ENCODE measurements at regions not wholly inside any gene's neighbourhood (a gene's known extent, or its start where the extent isn't known, plus 50 kb on each side); places are given as distances from the start of the nearest gene placed in this dataset.

DNA sequence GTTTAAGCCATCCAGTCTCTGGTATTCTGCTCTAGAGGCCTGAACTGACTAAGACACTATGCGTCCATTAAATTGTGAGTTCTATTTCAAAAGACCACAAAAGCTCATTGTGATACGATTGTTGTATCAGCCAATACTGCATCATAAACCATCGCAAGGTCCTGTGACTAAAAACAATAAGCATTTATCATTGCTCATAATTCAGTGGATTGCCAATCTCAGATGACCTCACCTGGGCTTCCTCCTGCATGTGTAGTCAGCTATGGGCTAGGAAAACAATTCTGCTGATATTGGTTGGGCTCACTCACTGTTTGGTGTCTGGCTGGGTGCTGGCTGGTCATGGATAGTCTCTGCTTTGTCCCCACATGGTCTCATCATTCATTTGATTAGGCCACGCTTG lies 592.7 kb upstream of the BTBD3 start:
- DNase-seq: no peak
- H3K27ac Mint-ChIP-seq: no peak overlapping the region
- no peaks in the 10 kb centered on the region for H3K4me1 Mint-ChIP-seq
- peaks cover 23% of the 10 kb centered on the region for H3K9me3 Mint-ChIP-seq
- no peaks in the 10 kb centered on the region for H3K36me3 Mint-ChIP-seq
- no peaks in the 10 kb centered on the region for H3K27me3 Mint-ChIP-seq
- CTCF ChIA-PET: interaction anchor here (0.6 kb wide), 1 partner anchor 22 kb away, joined by 3 read pairs; no protein-coding TSS in a partner anchor
- H3K4me3 Mint-ChIP-seq: no peak overlapping the region

DNA sequence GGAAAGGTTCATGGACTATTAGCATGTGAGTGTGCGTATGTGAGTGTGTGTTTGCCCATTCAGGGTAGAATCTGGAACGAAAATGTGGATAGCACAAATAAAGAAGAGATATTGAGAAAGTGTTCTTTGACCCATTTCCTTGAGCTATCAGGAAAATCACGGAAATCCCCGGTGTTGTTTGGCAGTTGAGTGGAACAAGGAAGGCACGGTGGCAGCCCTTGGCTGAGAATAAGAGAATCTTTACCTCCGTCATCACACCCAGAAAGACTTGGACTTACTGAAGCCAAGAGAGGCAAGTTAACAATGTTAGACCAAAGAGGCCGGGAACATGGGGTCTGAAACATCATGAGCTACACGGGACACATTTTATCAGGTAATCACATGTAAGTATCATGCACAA lies 588.9 kb upstream of the BTBD3 start:
- H3K4me3 Mint-ChIP-seq: no peak overlapping the region
- no peaks in the 10 kb centered on the region for H3K36me3 Mint-ChIP-seq
- no peaks in the 10 kb centered on the region for H3K27me3 Mint-ChIP-seq
- H3K27ac Mint-ChIP-seq: no peak overlapping the region
- no peak for DNase-seq
- H3K9me3 Mint-ChIP-seq: peaks cover 25% of the 10 kb centered on the region
- H3K4me1 Mint-ChIP-seq: no peaks in the 10 kb centered on the region
- CTCF ChIA-PET: no interaction called here

DNA sequence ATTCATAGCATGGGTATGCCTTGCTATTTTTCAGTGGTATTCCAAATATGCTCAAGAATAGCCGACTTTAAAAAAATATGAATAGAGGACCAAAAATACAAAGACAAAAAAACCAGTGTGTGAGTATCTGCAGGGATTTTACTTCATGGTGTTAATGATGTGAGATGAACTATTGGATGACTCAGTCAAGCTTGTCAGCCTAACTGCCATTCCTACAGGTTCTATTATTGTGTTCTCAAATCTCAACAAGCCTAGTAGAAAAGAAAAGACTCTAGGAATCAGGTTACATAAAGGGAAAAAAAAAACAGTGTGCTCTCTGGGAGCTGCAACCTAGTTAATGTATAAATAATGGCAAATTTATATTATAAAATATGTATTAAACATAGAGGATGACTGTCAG lies 588.4 kb upstream of the BTBD3 start:
- DNase-seq: no peak
- H3K9me3 Mint-ChIP-seq: peaks cover 24% of the 10 kb centered on the region
- no peak overlapping the region for H3K27ac Mint-ChIP-seq
- CTCF ChIA-PET: no interaction called here
- H3K36me3 Mint-ChIP-seq: no peaks in the 10 kb centered on the region
- H3K27me3 Mint-ChIP-seq: no peaks in the 10 kb centered on the region
- no peak overlapping the region for H3K4me3 Mint-ChIP-seq
- H3K4me1 Mint-ChIP-seq: no peaks in the 10 kb centered on the region

DNA sequence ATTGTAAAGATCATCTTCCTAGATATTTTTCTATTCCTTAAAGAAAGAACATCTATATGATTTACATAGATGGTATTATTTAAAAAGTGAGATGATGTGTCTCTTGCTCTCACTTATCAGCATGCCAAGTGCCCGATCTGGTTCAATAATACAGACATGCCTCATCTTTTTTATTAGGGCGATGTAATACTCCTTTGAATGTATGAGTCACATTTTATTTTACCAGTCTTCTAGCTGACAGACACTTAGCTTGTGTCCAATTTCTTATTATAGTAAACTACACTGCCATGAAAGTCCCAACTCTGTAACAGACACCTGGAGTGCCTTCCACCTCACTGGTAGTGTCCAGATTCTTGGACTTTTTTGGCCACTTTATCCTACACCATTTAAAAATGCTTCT lies 586.6 kb upstream of the BTBD3 start:
- Mint-ChIP-seq H3K36me3 (no peaks in the 10 kb centered on the region), H3K27me3 (no peaks in the 10 kb centered on the region), H3K9me3 (peaks cover 17% of the 10 kb centered on the region), H3K27ac (no peak overlapping the region), H3K4me3 (no peak overlapping the region), H3K4me1 (no peaks in the 10 kb centered on the region)
- CTCF ChIA-PET: no interaction called here
- DNase-seq: no peak

DNA sequence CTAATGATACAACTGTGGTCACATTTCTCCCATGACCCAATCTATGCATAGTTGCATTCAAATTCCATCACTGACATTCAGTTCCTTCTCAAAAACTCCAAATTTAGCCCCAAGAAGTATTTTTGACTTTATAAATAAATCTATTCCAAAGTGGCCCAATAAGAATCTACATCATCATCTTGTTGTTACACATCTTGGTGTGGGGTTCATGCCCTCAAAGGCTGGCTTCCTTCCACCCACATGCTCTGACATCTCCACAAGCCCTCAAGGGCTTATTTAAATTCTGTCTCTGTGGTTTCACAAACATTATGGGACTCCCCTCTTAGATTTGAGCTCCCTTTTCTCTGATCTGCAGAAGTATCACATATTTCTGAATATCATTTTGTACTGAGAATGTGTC lies 585.3 kb upstream of the BTBD3 start:
- DNase-seq: no peak
- CTCF ChIA-PET: no interaction called here
- Mint-ChIP-seq H3K9me3 (peaks cover 12% of the 10 kb centered on the region), H3K27me3 (no peaks in the 10 kb centered on the region), H3K4me3 (no peak overlapping the region), H3K36me3 (no peaks in the 10 kb centered on the region), H3K27ac (no peak overlapping the region), H3K4me1 (no peaks in the 10 kb centered on the region)

DNA sequence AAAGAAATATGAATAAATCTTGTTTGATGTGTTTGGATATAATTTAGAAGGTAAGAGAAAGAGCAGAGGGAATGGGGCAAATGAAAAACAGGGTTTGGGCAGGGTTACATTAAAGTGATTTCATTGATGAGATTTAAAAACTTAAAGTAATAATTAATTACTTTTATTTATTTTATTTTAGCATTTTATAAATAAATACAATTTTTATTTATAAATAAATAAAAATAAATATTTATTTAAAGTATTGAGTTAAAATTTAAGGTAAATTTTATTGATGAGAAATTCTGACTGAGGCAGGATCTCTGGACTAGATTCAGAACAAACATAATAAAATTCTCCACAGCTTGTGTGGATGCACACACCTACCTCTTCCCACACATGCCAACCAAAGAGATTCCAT lies 584.1 kb upstream of the BTBD3 start:
- H3K4me1 Mint-ChIP-seq: no peaks in the 10 kb centered on the region
- CTCF ChIA-PET: no interaction called here
- no peak overlapping the region for H3K4me3 Mint-ChIP-seq
- no peaks in the 10 kb centered on the region for H3K36me3 Mint-ChIP-seq
- no peak overlapping the region for H3K27ac Mint-ChIP-seq
- peaks cover 17% of the 10 kb centered on the region for H3K9me3 Mint-ChIP-seq
- no peak for DNase-seq
- H3K27me3 Mint-ChIP-seq: no peaks in the 10 kb centered on the region

DNA sequence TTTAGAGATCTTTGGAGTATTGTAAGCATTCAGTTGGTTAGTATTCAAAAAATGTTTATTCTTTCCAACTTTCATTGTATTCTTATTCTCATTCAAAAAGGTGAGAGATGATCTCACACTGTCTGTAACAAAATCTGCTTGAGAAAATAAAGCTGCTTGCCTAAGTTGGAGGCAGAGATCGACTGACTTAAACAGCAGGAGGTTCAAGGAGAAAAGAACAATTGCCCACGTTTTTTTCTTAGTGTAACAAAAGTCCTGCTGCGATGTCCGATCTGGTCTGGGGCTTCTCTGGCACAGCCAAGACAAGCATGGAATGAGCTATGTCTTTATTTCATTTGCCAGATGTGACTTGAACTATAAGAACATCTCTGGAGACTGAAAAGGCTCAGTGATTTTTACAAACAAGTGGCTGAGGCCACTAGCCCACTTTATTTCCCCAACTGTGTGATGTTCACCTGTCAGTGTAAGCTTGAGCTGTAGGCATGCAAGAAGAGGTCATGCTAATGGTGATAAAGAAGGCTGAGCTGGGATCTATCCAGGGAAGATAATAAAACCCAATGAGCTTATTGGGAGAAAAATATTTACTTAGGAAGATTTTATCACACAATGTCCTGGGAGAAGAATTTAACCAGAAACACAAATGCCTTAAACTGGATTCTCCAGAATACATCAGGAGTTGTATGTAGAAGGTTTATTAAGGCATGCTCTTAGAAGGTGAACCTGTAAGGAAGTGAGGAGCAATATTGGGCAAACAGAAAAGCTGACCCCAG lies 580.1 kb upstream of the BTBD3 start:
- no peaks in the 10 kb centered on the region for H3K36me3 Mint-ChIP-seq
- H3K27me3 Mint-ChIP-seq: no peaks in the 10 kb centered on the region
- H3K4me3 Mint-ChIP-seq: no peak overlapping the region
- no peaks in the 10 kb centered on the region for H3K4me1 Mint-ChIP-seq
- peaks cover 9% of the 10 kb centered on the region for H3K9me3 Mint-ChIP-seq
- CTCF ChIA-PET: no interaction called here
- no peak overlapping the region for H3K27ac Mint-ChIP-seq
- DNase-seq: no peak

DNA sequence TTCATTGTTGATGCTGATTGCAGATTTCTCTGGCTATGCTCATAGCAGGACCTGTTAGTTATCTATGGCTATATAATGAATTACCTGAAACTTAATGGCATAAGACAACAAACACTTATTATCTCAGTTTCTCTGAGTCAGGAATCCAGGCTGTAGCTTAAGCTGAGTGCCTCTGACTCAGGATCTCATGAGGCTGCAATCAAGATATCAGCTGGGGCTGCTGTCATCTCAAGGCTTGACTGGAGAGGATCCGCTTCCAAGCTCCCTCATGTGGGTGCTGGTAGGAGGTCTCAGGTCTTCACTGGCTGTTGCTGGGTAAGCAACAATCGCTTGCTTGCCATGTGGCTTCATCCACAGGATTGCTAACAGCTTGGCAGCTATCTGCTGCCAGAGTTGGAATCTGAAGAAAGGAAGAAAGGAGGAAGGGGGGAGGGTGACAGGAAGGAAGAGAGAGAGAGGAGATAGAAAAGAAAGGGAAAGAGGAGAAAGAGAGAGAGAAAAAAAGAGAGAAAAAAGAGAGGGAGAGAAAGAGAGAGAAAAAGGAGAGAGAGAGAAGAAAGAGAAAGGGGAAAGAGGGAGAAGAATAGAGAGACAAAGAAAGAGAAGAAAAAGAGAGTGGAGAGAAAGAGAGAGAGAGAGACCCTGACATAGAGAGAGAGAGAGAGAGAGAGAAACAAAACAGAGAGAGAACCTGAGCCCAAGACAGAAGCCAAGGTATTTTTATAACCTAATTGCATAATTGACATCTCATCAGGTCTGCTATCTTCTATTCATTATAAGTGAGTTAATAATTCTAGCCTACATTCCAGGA lies 579.0 kb upstream of the BTBD3 start:
- H3K36me3 Mint-ChIP-seq: no peaks in the 10 kb centered on the region
- peaks cover 6% of the 10 kb centered on the region for H3K9me3 Mint-ChIP-seq
- CTCF ChIA-PET: interaction anchor here (0.7 kb wide), 1 partner anchor 1721 kb away, joined by 3 read pairs; no protein-coding TSS in a partner anchor
- no peaks in the 10 kb centered on the region for H3K4me1 Mint-ChIP-seq
- no peak overlapping the region for H3K4me3 Mint-ChIP-seq
- no peak overlapping the region for H3K27ac Mint-ChIP-seq
- DNase-seq: no peak
- no peaks in the 10 kb centered on the region for H3K27me3 Mint-ChIP-seq

DNA sequence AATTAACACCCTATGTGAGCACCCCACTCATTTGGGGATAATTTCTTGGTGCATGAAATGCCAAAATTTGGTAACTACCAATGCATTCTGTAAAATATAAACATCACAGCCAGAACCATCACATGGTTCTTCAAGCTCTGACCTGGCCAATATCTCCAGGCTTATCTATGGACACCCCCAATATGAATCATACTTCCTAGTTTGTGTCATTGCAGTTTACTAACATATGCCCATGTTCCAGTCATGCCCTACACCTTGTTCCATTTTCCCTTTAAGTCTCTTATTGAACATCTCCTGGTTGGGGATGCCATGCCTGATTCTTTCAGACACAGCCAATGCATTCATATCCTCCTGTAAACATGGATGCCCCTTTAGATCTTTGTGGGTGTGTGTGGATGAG lies 572.8 kb upstream of the BTBD3 start:
- Mint-ChIP-seq H3K4me3 (no peak overlapping the region), H3K27ac (no peak overlapping the region), H3K9me3 (peaks cover 2% of the 10 kb centered on the region), H3K4me1 (no peaks in the 10 kb centered on the region), H3K27me3 (no peaks in the 10 kb centered on the region), H3K36me3 (no peaks in the 10 kb centered on the region)
- DNase-seq: no peak
- CTCF ChIA-PET: no interaction called here

DNA sequence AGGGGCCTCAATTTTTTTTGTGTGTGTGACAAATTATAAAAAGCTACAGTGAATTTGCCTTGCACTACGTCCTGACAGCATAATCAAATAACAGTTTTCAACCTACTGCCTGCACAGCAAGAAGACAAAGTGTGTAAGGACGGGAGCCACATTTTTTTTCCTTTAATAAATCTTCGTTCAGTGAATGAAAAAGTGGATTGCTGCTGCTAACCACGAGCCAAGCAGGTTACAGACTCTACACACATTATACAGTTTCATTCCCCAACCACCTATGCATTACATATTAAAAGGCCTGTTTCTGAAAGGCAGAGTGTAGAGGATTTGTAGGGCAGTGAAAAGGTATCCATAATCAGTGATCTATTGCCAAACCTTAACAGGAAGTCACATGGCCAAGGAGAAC lies 570.0 kb upstream of the BTBD3 start:
- Mint-ChIP-seq H3K9me3 (peaks cover 6% of the 10 kb centered on the region), H3K4me1 (no peaks in the 10 kb centered on the region), H3K27ac (no peak overlapping the region), H3K36me3 (no peaks in the 10 kb centered on the region), H3K27me3 (no peaks in the 10 kb centered on the region), H3K4me3 (no peak overlapping the region)
- CTCF ChIA-PET: interaction anchor here (0.6 kb wide), 1 partner anchor 30 kb away, joined by 3 read pairs; no protein-coding TSS in a partner anchor
- no peak for DNase-seq

DNA sequence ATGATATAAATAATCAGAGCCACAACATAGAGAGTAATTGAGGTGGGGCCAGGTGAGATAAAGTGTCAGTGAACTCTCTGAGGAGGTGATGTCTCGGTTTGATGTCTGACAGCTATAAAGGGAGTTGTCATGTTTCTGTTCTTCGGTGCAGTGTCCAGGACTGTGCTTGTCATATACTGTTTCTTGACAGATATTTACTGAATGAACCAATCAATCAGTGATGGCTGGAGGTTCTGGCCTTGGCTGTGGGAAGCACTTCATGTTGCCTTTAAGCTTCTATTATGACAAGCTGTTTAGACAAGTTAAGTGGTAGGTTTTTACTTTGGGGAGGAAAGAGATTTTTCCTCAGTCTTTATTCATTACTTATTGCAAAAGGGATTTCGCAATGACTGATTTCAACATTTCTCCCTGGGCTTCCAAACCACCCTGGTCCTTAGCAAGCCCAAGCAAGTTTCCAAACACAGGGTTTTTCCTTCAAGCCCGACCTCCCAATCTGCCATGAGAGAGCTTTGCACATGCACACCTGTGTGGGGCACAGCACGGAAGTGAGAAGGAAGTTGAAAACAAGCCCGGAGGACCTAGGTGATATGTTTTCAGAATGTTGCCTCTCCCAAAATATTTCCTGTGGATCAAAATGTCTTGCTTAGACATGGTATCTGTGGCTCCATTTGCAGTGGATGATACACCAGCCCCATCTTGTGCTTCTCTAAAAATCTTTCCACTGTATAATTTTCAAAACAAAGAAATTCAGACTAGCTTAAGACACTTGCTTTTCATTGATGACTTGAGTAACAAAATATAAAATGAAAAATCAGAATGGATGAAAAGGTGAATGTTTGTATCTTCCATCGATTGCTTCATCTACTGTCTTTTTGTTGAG lies 567.3 kb upstream of the BTBD3 start:
- Mint-ChIP-seq H3K4me3 (no peak overlapping the region), H3K27ac (no peak overlapping the region), H3K36me3 (no peaks in the 10 kb centered on the region), H3K4me1 (no peaks in the 10 kb centered on the region), H3K9me3 (peaks cover 7% of the 10 kb centered on the region), H3K27me3 (no peaks in the 10 kb centered on the region)
- DNase-seq: no peak
- CTCF ChIA-PET: no interaction called here

DNA sequence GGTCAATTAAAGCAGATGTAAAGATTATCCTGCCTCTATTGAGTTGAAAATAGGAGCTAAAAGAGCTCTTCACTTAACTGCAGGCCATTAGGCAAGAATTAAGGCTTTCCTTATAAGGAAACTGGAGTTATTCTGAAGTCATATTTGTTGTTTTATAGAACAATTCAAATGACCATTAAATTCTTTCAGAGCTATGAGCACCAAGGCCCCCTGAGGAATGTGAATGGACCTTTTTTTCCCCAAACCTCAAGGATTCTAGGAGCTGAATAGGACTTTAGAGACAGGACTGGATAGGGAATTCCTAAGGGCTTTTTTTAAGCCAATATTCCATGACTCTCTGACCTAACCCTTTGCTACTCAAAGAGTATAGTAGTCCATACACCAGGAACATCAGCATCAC lies 565.7 kb upstream of the BTBD3 start:
- Mint-ChIP-seq H3K27ac (no peak overlapping the region), H3K36me3 (no peaks in the 10 kb centered on the region), H3K9me3 (peaks cover 9% of the 10 kb centered on the region), H3K4me3 (no peak overlapping the region), H3K27me3 (no peaks in the 10 kb centered on the region), H3K4me1 (no peaks in the 10 kb centered on the region)
- CTCF ChIA-PET: no interaction called here
- DNase-seq: no peak

DNA sequence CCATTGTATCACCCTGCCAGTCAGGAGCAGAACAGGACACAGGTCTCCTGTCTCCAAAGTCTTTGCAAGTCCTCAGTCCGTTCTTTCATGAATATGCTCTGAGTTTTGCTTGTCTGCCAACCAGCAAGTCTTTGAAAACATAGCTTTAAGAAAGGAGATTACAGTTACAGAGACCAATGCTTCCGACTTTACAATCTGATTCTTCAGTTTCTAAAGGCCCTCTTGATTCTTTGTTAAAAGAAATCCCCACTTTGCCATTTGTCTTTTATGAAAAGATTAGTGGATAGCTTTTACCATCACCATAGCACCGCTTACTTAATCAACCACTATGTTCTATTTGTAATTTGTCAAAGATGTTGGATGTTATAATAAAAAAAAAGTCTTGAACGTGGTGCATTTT lies 562.8 kb upstream of the BTBD3 start:
- no peaks in the 10 kb centered on the region for H3K27me3 Mint-ChIP-seq
- no peaks in the 10 kb centered on the region for H3K36me3 Mint-ChIP-seq
- H3K9me3 Mint-ChIP-seq: peaks cover 9% of the 10 kb centered on the region
- H3K4me3 Mint-ChIP-seq: no peak overlapping the region
- no peak for DNase-seq
- CTCF ChIA-PET: no interaction called here
- H3K27ac Mint-ChIP-seq: no peak overlapping the region
- no peaks in the 10 kb centered on the region for H3K4me1 Mint-ChIP-seq

DNA sequence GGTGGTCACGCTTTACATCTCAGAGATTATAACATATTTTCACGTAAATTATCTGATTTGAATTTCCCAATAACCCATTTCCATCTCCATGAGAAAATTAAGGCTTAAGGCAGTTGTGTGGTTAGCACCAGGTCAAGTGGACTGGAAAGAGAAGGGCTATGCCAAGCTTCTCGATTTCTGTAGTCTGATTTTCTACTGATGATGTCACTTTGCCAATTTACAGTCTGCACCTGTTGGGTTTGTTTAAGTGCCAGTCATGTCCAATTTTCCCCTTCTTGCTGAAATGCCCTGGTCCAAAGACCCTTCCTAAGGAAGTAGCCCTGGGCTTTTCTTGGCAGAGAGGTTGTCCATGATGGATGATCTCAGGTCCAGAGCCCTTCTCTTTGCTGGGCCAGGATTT lies 562.3 kb upstream of the BTBD3 start:
- Mint-ChIP-seq H3K9me3 (peaks cover 7% of the 10 kb centered on the region), H3K4me1 (no peaks in the 10 kb centered on the region), H3K36me3 (no peaks in the 10 kb centered on the region), H3K27ac (no peak overlapping the region), H3K4me3 (no peak overlapping the region), H3K27me3 (no peaks in the 10 kb centered on the region)
- CTCF ChIA-PET: no interaction called here
- DNase-seq: no peak
